ENCODE measurements at regions not wholly inside any gene's neighbourhood (a gene's known extent, or its start where the extent isn't known, plus 50 kb on each side); places are given as distances from the start of the nearest gene placed in this dataset.
"Not testable (repeated sequence)": the region's sequence is repeated elsewhere in the genome, so short reads cannot be mapped to it uniquely, and the experiment has no call there.

DNA sequence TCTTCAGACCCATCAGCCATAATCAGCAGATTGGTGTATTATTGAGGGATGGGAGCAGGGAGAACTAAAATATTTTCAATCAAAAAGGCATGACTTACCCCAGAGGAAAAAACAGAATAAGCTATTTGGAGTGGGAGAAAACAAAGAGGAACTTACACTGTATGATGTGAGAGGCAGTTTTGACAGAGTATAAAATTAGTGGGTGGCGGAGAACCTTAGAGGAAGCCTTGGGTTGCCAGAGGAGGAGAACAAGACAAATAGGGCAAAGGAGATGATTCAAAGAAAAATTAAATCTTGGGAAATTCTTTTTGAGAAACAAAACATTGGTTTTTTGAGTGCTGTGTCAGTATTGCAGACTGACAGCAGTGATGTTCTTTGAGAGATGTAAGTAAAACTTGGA lies 285.0 kb downstream of the C11orf87 start:
- TF ChIP-seq, protein P1, sequence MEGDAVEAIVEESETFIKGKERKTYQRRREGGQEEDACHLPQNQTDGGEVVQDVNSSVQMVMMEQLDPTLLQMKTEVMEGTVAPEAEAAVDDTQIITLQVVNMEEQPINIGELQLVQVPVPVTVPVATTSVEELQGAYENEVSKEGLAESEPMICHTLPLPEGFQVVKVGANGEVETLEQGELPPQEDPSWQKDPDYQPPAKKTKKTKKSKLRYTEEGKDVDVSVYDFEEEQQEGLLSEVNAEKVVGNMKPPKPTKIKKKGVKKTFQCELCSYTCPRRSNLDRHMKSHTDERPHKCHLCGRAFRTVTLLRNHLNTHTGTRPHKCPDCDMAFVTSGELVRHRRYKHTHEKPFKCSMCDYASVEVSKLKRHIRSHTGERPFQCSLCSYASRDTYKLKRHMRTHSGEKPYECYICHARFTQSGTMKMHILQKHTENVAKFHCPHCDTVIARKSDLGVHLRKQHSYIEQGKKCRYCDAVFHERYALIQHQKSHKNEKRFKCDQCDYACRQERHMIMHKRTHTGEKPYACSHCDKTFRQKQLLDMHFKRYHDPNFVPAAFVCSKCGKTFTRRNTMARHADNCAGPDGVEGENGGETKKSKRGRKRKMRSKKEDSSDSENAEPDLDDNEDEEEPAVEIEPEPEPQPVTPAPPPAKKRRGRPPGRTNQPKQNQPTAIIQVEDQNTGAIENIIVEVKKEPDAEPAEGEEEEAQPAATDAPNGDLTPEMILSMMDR (IDR thresholded peaks at IDR 0.05) = no peak
- peaks cover 24% of the 10 kb centered on the region for H3K27me3 Mint-ChIP-seq (ENCODE audit: unreplicated experiment)
- DNase-seq (ENCODE audit: extremely low spot score, unreplicated experiment) = no peak
- no peaks in the 10 kb centered on the region for H3K9me3 Mint-ChIP-seq (ENCODE audit: unreplicated experiment)
- no peaks in the 10 kb centered on the region for H3K4me1 Mint-ChIP-seq (ENCODE audit: unreplicated experiment)
- H3K4me3 Mint-ChIP-seq (ENCODE audit: unreplicated experiment) = no peak overlapping the region
- no peak overlapping the region for H3K27ac Mint-ChIP-seq (ENCODE audit: unreplicated experiment)
- H3K36me3 Mint-ChIP-seq (ENCODE audit: unreplicated experiment) = no peaks in the 10 kb centered on the region

DNA sequence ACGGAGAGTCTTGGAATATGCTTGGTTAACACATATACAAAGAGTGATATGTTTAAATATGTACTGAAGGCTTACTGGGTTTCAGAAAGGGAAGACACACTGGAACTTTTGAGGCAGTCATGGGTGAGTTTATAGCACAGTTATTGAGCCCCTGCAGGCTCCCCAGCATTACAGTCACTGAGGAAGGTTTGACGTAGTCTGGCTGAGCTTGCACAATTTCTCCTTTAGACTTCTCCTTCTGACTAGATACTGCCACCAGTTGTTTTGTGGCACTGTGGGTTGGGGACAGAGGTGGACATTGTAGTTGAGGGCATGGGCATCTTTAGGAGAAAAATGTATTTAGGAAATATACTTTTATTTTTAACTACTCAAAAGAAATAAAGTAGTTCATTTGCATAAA lies 285.4 kb downstream of the C11orf87 start:
- Mint-ChIP-seq H3K27me3 (ENCODE audit: unreplicated experiment) (peaks cover 24% of the 10 kb centered on the region), H3K27ac (ENCODE audit: unreplicated experiment) (no peak overlapping the region)

DNA sequence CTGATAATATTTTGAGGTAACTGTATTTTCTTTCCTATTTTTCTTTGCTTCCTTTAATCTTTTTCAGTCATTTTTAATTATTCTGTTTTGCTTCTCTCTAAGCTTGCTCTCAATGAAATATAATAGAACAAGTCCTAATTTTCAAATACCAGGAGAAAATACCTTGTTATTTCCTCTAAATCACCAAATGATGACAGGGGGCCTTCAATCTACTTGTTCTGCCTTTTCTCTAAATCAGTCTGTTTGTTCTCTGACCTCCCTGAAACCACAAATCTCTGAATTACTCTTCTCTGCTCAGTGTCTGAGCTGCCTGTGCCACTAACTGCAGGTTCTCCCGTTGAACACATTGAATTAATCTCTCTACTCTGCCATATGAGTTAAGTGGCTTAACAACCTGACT lies 286.2 kb downstream of the C11orf87 start:
- no peaks in the 10 kb centered on the region for H3K9me3 Mint-ChIP-seq (ENCODE audit: unreplicated experiment)
- no peak overlapping the region for H3K4me3 Mint-ChIP-seq (ENCODE audit: unreplicated experiment)
- no peaks in the 10 kb centered on the region for H3K4me1 Mint-ChIP-seq (ENCODE audit: unreplicated experiment)
- no peak overlapping the region for H3K27ac Mint-ChIP-seq (ENCODE audit: unreplicated experiment)
- H3K27me3 Mint-ChIP-seq (ENCODE audit: unreplicated experiment) = peaks cover 24% of the 10 kb centered on the region
- no peak for DNase-seq (ENCODE audit: extremely low spot score, unreplicated experiment)
- TF ChIP-seq, protein P1 (IDR thresholded peaks at IDR 0.05) = no peak
- H3K36me3 Mint-ChIP-seq (ENCODE audit: unreplicated experiment) = no peaks in the 10 kb centered on the region

More for the DNA sequence above, 285.4 kb downstream of the C11orf87 start:
- TF ChIP-seq, protein P1 (IDR thresholded peaks at IDR 0.05) = no peak
- DNase-seq (ENCODE audit: extremely low spot score, unreplicated experiment) = no peak
- no peaks in the 10 kb centered on the region for H3K9me3 Mint-ChIP-seq (ENCODE audit: unreplicated experiment)
- no peak overlapping the region for H3K4me3 Mint-ChIP-seq (ENCODE audit: unreplicated experiment)
- no peaks in the 10 kb centered on the region for H3K4me1 Mint-ChIP-seq (ENCODE audit: unreplicated experiment)
- H3K36me3 Mint-ChIP-seq (ENCODE audit: unreplicated experiment) = no peaks in the 10 kb centered on the region

DNA sequence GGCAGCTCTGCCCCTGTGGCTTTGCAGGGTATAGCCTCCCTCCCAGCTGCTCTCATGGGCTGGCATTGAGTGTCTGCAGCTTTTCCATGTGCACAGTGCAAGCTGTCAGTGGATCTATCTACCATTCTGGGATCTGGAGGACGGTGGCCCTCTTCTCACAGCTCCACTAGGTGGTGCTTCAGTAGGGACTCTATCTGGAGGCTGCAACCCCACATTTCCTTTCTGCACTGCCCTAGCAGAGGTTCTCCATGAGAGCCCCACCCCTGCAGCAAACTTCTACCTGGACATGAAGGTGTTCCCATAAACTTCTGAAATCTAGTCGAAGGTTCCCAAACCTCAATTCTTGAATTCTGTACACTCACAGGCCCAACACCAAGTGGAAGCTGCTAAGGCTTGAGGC lies 292.5 kb downstream of the C11orf87 start:
- not testable (repeated sequence) for H3K27ac Mint-ChIP-seq (ENCODE audit: unreplicated experiment); H3K4me3 Mint-ChIP-seq (ENCODE audit: unreplicated experiment); H3K27me3 Mint-ChIP-seq (ENCODE audit: unreplicated experiment); H3K4me1 Mint-ChIP-seq (ENCODE audit: unreplicated experiment); DNase-seq (ENCODE audit: extremely low spot score, unreplicated experiment); H3K36me3 Mint-ChIP-seq (ENCODE audit: unreplicated experiment)
- H3K9me3 Mint-ChIP-seq (ENCODE audit: unreplicated experiment) = peaks cover 18% of the 10 kb centered on the region

DNA sequence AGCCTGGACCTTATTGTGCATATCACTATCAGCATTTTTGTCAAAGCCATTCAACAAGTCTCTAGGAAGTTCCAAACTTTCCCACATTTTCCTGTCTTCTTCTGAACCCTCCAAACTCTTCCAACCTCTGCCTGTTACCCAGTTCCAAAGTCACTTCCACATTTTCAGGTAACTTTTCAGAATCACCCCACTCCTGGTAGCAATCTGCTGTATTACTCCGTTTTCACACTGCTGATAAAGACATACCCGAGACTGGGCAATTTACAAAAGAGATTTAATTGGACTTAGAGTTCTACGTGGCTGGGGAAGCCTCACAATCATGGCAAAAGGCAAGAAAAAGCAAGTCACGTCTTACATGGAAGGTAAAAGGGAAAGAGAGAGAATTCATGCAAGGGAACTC lies 293.4 kb downstream of the C11orf87 start:
- not testable (repeated sequence) for H3K4me1 Mint-ChIP-seq (ENCODE audit: unreplicated experiment); DNase-seq (ENCODE audit: extremely low spot score, unreplicated experiment); H3K36me3 Mint-ChIP-seq (ENCODE audit: unreplicated experiment); H3K4me3 Mint-ChIP-seq (ENCODE audit: unreplicated experiment); H3K27me3 Mint-ChIP-seq (ENCODE audit: unreplicated experiment); H3K27ac Mint-ChIP-seq (ENCODE audit: unreplicated experiment)
- H3K9me3 Mint-ChIP-seq (ENCODE audit: unreplicated experiment) = peaks cover 18% of the 10 kb centered on the region

DNA sequence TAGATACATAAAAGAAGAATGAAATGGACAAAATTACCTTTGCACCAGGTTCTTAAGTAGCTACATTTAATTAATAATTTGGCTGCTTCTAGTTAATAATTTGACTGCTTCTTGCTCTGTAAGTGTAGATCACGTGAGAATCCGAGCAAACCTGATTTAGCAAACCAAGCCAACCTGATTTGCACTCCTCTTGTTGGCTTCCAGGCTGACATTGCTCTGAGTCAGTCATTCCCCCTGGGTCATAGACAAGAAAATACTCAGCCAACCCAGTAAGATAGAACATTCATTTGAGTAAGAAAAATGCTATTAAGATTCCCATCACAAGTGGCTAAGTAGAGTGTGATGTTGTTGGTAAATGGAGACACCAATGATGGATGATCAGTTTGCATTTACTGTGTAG lies 304.1 kb downstream of the C11orf87 start:
- Mint-ChIP-seq H3K4me1 (ENCODE audit: unreplicated experiment) (peaks cover 20% of the 10 kb centered on the region), H3K27ac (ENCODE audit: unreplicated experiment) (no peak overlapping the region), H3K27me3 (ENCODE audit: unreplicated experiment) (no peaks in the 10 kb centered on the region), H3K4me3 (ENCODE audit: unreplicated experiment) (no peak overlapping the region), H3K9me3 (ENCODE audit: unreplicated experiment) (peaks cover 7% of the 10 kb centered on the region), H3K36me3 (ENCODE audit: unreplicated experiment) (no peaks in the 10 kb centered on the region)
- TF ChIP-seq, protein P1 (IDR thresholded peaks at IDR 0.05) = no peak
- no peak for DNase-seq (ENCODE audit: extremely low spot score, unreplicated experiment)

All from osteocyte (in vitro differentiated cells).